ENCODE measurements at regions not wholly inside any gene's neighbourhood (a gene's known extent, or its start where the extent isn't known, plus 50 kb on each side); places are given as distances from the start of the nearest gene placed in this dataset.

- no peak for TF ChIP-seq EZH2 (IDR thresholded peaks at IDR 0.05; ENCODE audit: borderline replicate concordance, low read depth, low read length, severe bottlenecking)
- no peak for TF ChIP-seq CTCF (IDR thresholded peaks at IDR 0.05; ENCODE audit: borderline replicate concordance, extremely low read depth, low read length, poor library complexity, severe bottlenecking)
These were observed 148.6 kb upstream of the SOX21 start for GRCh38 chr13:94860981-94861407.

All from DND-41 (cell line).